ENCODE measurements at regions not wholly inside any gene's neighbourhood (a gene's known extent, or its start where the extent isn't known, plus 50 kb on each side); places are given as distances from the start of the nearest gene placed in this dataset.
A peak's percentile ranks its signal among the peaks of the same experiment; 100 is the strongest.
"Not testable (repeated sequence)": the region's sequence is repeated elsewhere in the genome, so short reads cannot be mapped to it uniquely, and the experiment has no call there.

DNA sequence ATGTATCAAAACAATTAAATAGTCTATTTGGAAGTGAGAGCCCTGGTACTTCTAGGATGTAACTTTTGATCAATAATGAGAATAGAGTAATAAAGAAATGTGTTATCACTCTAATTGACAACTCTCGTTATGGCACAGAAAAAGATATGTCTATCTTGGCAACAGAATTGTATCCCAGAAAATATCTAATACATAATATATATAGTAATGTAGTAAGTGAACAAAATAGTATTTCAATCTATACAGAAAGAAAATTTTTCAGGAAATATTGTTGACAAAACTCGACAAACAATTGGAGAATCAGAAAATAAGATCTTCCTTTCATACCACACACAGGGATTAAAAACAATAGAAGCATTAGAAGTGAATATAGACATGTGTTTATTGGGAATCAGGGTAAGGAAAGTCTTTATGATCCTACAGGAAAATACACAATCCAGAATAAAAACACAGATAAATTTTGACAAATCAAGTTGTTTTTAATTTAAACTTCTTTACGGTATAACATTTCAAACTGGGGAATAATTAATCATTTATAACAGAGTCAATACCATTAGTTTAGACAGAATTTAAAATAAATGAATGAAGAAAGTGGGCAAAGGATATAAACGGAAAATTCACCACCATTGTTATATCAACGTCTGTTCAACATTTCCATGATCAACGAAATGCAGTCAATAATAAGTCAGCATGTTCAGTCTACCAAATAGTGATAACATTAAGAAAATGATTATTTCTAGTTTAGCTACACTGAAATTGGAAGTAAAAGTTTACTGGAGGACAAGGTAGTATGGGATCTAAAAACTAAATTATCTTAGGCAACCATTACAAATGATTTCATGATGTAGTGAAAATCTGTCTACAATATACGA lies 1526.5 kb upstream of the TPTE start:
- Histone ChIP-seq H3K27ac (ENCODE audit: low read length) (no peak overlapping the region), H3K9me3 (ENCODE audit: control insufficient read depth, low read depth, low read length) (peaks cover 98% of the 10 kb centered on the region), H3K4me3 (ENCODE audit: low read length) (no peak overlapping the region), H3K9ac (ENCODE audit: low read length) (no peak overlapping the region), H3K36me3 (ENCODE audit: control insufficient read depth, low read depth, low read length) (no peaks in the 10 kb centered on the region), H3K4me1 (ENCODE audit: control insufficient read depth, low read depth, low read length) (no peaks in the 10 kb centered on the region), H3K27me3 (ENCODE audit: control insufficient read depth, insufficient read depth, low read length) (no peaks in the 10 kb centered on the region)

GRCh38 chr21:8996487-8996968 lies 1524.9 kb upstream of the TPTE start:
- not testable (repeated sequence) for H3K27me3 ChIP-seq (ENCODE audit: control insufficient read depth, insufficient read depth, low read length); H3K4me3 ChIP-seq (ENCODE audit: low read length); H3K4me1 ChIP-seq (ENCODE audit: control insufficient read depth, low read depth, low read length); H3K9ac ChIP-seq (ENCODE audit: low read length); H3K36me3 ChIP-seq (ENCODE audit: control insufficient read depth, low read depth, low read length); H3K27ac ChIP-seq (ENCODE audit: low read length)
- peaks cover 87% of the 10 kb centered on the region for H3K9me3 ChIP-seq (ENCODE audit: control insufficient read depth, low read depth, low read length)

- Histone ChIP-seq H3K36me3 (ENCODE audit: control insufficient read depth, low read depth, low read length) (no peaks in the 10 kb centered on the region), H3K4me3 (ENCODE audit: low read length) (no peak overlapping the region), H3K9me3 (ENCODE audit: control insufficient read depth, low read depth, low read length) (peaks cover 82% of the 10 kb centered on the region), H3K9ac (ENCODE audit: low read length) (no peak overlapping the region), H3K27me3 (ENCODE audit: control insufficient read depth, insufficient read depth, low read length) (no peaks in the 10 kb centered on the region), H3K27ac (ENCODE audit: low read length) (no peak overlapping the region), H3K4me1 (ENCODE audit: control insufficient read depth, low read depth, low read length) (no peaks in the 10 kb centered on the region)
These were observed 1524.4 kb upstream of the TPTE start for GRCh38 chr21:8997011-8997440.

GRCh38 chr21:8997443-8998390 lies 1523.7 kb upstream of the TPTE start:
- not testable (repeated sequence) for H3K4me1 ChIP-seq (ENCODE audit: control insufficient read depth, low read depth, low read length); H3K4me3 ChIP-seq (ENCODE audit: low read length); H3K27ac ChIP-seq (ENCODE audit: low read length); H3K9ac ChIP-seq (ENCODE audit: low read length); H3K27me3 ChIP-seq (ENCODE audit: control insufficient read depth, insufficient read depth, low read length); H3K36me3 ChIP-seq (ENCODE audit: control insufficient read depth, low read depth, low read length)
- peaks cover 81% of the 10 kb centered on the region for H3K9me3 ChIP-seq (ENCODE audit: control insufficient read depth, low read depth, low read length)

DNA sequence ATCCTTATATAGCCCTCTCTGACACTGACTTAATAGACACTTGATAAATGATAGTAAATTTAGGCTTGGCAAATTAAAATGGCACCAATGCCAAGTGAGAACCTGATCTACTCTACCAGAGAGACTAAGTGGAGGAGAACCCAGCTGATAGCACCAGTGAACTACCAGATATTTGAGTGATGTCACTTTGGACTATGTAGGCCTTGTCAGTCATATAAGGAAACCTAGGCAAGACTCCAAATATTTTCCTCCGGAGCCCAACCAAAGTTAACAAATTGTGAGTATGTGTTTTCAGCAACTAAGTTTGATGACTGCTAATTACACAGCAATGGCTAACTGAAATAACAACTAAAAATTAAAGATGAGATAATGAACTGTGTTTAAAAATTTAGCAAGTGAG lies 1522.9 kb upstream of the TPTE start:
- H3K9me3 ChIP-seq (ENCODE audit: control insufficient read depth, low read depth, low read length): peaks cover 80% of the 10 kb centered on the region
- H3K27me3 ChIP-seq (ENCODE audit: control insufficient read depth, insufficient read depth, low read length); H3K27ac ChIP-seq (ENCODE audit: low read length); H3K9ac ChIP-seq (ENCODE audit: low read length); H3K4me1 ChIP-seq (ENCODE audit: control insufficient read depth, low read depth, low read length); H3K36me3 ChIP-seq (ENCODE audit: control insufficient read depth, low read depth, low read length): not testable (repeated sequence)
- peak overlapping the region; percentile 2 for H3K4me3 ChIP-seq (ENCODE audit: low read length)

GRCh38 chr21:8998946-8999681 lies 1522.3 kb upstream of the TPTE start:
- Histone ChIP-seq H3K9ac (ENCODE audit: low read length) (no peak overlapping the region), H3K36me3 (ENCODE audit: control insufficient read depth, low read depth, low read length) (no peaks in the 10 kb centered on the region), H3K27me3 (ENCODE audit: control insufficient read depth, insufficient read depth, low read length) (no peaks in the 10 kb centered on the region), H3K4me1 (ENCODE audit: control insufficient read depth, low read depth, low read length) (no peaks in the 10 kb centered on the region), H3K4me3 (ENCODE audit: low read length) (peak overlapping the region; percentile 2), H3K9me3 (ENCODE audit: control insufficient read depth, low read depth, low read length) (peaks cover 80% of the 10 kb centered on the region), H3K27ac (ENCODE audit: low read length) (no peak overlapping the region)

DNA sequence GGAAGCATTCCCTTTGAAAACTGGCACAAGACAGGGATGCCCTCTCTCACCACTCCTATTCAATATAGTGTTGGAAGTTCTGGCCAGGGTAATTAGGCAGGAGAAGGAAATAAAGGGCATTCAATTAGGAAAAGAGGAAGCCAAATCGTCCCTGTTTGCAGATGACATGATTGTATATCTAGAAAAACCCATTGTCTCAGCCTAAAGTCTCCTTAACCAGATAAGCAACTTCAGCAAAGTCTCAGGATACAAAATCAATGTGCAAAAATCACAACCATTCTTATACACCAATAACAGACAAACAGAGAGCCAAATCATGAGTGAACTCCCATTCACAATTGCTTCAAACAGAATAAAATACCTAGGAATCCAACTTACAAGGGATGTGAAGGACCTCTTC lies 1521.3 kb upstream of the TPTE start:
- H3K4me1 ChIP-seq (ENCODE audit: control insufficient read depth, low read depth, low read length); H3K4me3 ChIP-seq (ENCODE audit: low read length); H3K36me3 ChIP-seq (ENCODE audit: control insufficient read depth, low read depth, low read length); H3K27ac ChIP-seq (ENCODE audit: low read length); H3K9ac ChIP-seq (ENCODE audit: low read length); H3K27me3 ChIP-seq (ENCODE audit: control insufficient read depth, insufficient read depth, low read length): not testable (repeated sequence)
- H3K9me3 ChIP-seq (ENCODE audit: control insufficient read depth, low read depth, low read length): peaks cover 79% of the 10 kb centered on the region

GRCh38 chr21:9000671-9001070 lies 1520.7 kb upstream of the TPTE start:
- not testable (repeated sequence) for H3K9ac ChIP-seq (ENCODE audit: low read length); H3K4me1 ChIP-seq (ENCODE audit: control insufficient read depth, low read depth, low read length); H3K36me3 ChIP-seq (ENCODE audit: control insufficient read depth, low read depth, low read length); H3K27me3 ChIP-seq (ENCODE audit: control insufficient read depth, insufficient read depth, low read length); H3K4me3 ChIP-seq (ENCODE audit: low read length); H3K27ac ChIP-seq (ENCODE audit: low read length)
- H3K9me3 ChIP-seq (ENCODE audit: control insufficient read depth, low read depth, low read length): peaks cover 79% of the 10 kb centered on the region

- H3K36me3 ChIP-seq (ENCODE audit: control insufficient read depth, low read depth, low read length); H3K9ac ChIP-seq (ENCODE audit: low read length); H3K4me1 ChIP-seq (ENCODE audit: control insufficient read depth, low read depth, low read length); H3K27ac ChIP-seq (ENCODE audit: low read length); H3K27me3 ChIP-seq (ENCODE audit: control insufficient read depth, insufficient read depth, low read length); H3K4me3 ChIP-seq (ENCODE audit: low read length): not testable (repeated sequence)
- peaks cover 79% of the 10 kb centered on the region for H3K9me3 ChIP-seq (ENCODE audit: control insufficient read depth, low read depth, low read length)
These were observed 1519.3 kb upstream of the TPTE start for GRCh38 chr21:9001890-9002663.

GRCh38 chr21:9003909-9004814 lies 1517.2 kb upstream of the TPTE start:
- H3K27ac ChIP-seq (ENCODE audit: low read length); H3K27me3 ChIP-seq (ENCODE audit: control insufficient read depth, insufficient read depth, low read length); H3K9ac ChIP-seq (ENCODE audit: low read length); H3K36me3 ChIP-seq (ENCODE audit: control insufficient read depth, low read depth, low read length); H3K4me3 ChIP-seq (ENCODE audit: low read length); H3K4me1 ChIP-seq (ENCODE audit: control insufficient read depth, low read depth, low read length): not testable (repeated sequence)
- peaks cover 78% of the 10 kb centered on the region for H3K9me3 ChIP-seq (ENCODE audit: control insufficient read depth, low read depth, low read length)

All from iPS-18a (cell line).